HG03280 (cell line): ENCODE measurements at regions not wholly inside any gene's neighbourhood (a gene's known extent, or its start where the extent isn't known, plus 50 kb on each side); places are given as distances from the start of the nearest gene placed in this dataset.
"Not testable (repeated sequence)": the region's sequence is repeated elsewhere in the genome, so short reads cannot be mapped to it uniquely, and the experiment has no call there.

ENCODE experiments used
- ATAC-seq: cut with Tn5 transposase; IDR thresholded peaks from one replicate; pipeline ENCODE4 v1.9.1; 2021; ENCODE audit warnings: mild to moderate bottlenecking, moderate library complexity; ENCODE audit not compliant: unreplicated experiment

DNA sequence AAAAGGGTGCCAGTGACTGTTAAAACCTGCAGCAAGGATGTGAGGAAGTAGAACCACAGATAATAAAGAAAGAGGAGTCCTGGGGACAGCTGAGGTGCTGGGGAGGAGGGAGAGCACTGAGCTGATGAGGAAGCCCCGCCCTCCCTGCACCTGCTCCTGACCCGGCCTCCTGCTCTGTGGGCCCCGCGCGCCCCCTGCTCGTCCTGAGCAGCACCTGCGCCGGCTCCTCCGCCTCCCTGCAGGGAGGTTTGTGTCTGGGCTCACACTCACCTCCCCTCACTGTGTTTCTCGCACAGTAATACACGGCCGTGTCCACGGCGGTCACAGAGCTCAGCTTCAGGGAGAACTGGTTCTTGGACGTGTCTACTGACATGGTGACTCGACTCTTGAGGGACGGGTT lies 797.6 kb downstream of the TMEM121 start:
- ATAC-seq, result not testable (repeated sequence)

DNA sequence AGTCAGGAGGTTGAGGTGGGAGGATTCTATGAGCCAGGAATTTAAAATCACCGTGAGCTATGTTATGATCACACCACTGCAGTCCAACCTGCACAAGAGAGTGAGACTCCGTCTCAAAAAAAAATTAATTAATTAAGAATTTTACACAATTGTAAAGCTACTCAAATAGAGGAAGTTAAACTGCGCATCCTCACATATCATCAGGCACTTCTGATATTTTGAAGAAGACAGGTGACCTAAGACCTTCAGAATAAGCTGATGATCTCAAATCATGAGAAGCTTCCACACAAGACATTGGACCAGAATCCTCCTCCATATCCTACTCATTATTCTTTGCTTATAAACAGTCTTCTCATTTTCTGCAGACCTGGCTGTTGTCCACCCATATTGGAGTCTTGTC lies 800.9 kb downstream of the TMEM121 start:
- ATAC-seq, result no peak

DNA sequence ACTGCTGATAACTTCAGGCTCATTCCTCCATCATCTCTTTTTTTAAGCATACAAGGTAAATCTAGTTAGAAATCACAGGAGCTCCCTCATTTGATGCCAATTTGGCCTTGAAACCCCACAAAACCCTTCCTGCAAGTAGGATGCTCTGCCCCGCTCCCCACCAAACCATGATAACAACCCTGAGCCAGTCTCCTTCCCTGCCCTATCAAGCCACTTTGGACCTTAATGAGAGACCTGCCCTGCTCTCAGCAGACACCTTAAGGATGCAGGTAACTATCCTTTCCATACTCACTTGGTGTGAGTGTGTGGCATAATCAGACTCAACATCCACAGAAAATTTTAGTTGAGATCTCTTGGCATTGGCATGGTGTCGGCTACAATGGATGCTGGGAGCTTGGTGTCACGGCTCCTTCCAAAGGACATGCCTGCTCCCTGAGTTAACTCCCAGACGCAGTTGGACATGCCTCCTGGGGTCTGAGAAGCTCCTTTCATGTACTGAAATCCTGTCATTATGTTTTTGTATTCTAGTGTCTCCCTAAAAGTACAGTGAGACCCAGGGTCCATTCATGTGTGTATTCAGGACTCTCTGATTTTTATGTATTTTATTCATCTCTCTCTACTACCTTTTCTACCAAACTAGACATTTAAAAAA lies 801.4 kb downstream of the TMEM121 start:
- ATAC-seq, result not testable (repeated sequence)

DNA sequence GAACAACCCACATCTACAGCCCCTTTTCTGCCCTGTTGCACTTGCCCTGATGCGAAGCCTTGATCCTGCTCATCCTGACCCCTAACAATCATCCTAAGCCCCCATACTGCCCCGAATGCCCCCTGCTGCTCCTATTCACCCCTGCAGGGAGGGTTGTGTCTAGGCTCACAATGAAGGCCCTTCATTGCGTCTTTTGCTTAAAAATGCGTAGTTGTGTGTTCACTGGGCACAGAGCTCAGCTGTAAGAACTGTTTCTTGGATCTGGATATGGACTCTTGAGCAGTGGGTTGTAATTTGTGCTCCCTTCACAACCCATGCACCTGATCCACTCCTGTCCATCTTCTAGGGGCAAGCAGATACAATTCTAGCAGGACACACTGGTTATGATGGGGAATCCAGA lies 802.9 kb downstream of the TMEM121 start:
- ATAC-seq, result not testable (repeated sequence)

DNA sequence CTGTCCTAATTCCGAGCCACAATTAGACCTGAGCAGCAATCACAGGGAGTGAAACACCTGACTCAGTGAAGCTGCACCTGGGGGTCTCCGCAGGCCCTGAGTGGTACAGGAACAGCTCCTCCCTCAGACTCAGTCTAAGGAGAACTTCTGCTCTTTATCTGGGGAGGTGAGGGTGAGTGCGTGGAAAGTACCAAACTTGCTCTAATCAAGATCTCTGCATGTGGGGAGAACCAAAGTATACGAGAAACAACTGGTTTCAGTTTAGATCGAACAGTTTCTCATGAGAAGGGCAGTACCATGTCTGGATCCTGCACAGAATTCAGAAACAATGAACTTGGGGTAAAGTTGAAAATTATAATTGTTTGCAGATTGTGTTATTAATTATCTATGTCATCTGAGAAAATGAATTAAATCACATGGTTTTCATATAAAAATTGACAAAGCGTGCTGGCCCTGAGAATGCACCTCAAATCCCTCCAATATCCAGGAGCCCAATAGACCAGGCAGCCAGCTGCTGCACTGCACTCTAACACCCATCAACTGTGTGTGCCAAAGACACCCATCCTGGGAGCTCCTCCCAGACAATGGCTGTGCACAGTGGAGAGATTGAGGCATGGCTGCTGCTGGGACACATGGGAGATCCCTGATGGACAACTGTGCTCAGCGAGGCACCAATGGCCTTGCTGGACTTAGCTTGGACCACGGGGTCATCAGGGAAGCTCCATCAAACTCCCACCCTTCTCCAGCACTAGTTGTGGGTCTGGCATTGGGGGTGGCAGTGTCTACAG lies 803.8 kb downstream of the TMEM121 start:
- not testable (repeated sequence) for ATAC-seq

DNA sequence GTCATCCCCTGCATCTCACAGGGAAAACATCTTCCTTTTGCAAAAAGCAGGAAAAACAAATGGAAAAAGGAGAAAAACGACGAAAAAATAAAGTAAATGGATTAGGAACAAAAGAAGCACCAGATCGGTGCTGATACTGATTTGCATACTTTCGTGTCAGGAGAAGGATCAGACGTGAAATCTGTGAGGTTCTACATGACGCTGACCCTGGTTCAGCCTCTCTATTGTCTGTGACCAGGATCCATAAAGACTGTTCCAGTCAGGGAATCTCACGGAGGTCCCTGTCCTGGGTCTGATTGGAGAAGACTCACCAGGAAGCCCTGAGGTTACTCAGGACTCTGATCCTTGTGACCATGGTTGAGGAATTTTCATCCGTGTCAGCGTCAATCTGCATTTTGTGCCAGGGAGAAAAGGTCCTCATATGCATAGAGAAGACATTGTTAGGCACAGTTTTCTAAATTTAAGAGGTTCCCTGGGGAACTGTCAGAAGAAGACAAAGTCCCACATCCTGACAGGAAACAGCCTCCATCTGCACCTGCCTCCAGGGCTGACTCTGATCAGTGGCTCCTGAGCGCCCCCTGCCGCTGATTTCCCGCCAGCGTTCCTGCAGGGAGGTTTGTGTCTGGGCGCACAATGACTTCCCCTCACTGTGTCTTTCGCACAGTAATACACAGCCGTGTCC lies 808.2 kb downstream of the TMEM121 start:
- not testable (repeated sequence) for ATAC-seq

DNA sequence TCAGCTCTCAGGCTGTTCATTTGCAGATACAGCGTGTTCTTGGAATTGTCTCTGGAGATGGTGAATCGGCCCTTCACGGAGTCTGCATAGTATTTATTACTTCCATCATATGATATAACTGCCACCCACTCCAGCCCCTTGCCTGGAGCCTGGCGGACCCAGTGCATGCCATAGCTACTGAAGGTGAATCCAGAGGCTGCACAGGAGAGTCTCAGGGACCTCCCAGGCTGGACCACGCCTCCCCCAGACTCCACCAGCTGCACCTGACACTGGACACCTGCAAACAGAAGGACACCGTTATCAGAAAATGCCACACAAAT lies 808.7 kb downstream of the TMEM121 start:
- not testable (repeated sequence) for ATAC-seq

DNA sequence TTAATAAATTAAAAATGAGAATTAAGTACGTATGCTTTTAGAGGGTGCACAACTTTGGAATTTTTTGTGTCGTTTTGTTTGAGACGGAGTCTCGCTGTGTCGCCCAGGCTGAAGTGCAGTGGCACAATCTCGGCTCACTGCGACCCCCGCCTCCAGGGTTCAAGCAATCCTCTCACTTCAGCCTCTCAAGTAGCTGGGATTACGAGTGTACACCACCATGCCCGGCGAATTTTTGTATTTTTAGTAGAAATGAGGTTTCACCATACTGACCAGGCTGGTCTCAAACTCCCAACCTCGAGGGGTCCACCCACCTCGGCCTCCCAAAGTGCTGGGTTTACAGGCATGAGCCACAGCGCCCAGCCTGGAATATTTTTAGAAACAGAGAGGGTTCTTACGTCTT lies 812.4 kb downstream of the TMEM121 start:
- not testable (repeated sequence) for ATAC-seq

DNA sequence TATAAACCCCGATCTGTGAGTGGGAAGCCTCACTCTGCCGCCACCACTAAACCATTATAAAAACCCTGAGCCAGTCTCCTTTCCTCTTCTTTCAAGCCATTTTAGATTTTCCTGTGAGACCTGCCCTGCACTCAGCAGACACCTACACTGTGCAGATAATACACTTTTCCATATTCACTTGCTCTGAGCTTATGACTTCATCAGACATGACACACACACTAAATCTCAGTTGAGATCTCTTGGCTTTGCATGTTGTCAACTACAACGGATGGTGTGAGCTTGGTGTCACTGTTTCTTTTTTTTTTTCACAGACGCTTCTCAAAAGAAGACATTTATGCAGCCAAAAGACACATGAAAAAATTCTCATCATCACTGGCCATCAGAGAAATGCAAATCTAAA lies 814.3 kb downstream of the TMEM121 start:
- not testable (repeated sequence) for ATAC-seq

DNA sequence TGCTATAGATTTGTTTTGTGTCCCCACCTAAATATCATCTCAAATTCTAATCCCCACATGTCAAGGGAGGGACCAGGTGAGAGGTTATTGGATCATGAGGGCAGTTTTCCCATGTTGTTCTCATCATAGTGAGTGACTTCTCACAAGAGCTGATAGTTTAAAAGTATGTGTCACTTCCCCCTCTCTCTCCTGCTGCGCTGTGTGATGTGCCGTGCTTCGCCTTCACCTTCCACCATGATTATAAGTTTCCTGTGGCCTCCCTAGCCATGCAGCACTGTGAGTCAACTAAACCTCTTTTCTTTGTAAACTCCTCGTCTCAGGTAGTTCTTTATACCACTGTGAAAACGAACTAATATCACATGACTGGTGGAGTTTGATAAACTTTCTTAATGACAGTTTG lies 814.8 kb downstream of the TMEM121 start:
- not testable (repeated sequence) for ATAC-seq

DNA sequence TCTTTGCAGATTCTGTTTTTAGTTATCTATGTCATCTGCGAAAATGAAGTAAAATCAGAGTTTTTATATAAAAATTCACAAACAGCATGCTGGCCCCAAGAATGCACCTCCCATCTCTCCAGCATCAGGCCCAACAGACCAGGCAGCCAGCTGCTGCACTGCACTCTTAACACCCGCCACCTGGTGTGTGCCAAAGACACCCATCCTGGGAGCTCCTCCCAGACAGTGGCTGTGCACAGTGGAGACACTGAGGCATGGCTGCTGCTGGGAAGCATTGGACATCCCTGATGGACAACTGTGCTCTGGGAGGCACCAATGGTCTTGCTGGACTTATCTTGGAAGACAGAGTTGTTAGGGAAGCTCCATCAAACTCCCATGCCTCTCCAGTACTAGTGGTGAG lies 817.2 kb downstream of the TMEM121 start:
- no peak for ATAC-seq

DNA sequence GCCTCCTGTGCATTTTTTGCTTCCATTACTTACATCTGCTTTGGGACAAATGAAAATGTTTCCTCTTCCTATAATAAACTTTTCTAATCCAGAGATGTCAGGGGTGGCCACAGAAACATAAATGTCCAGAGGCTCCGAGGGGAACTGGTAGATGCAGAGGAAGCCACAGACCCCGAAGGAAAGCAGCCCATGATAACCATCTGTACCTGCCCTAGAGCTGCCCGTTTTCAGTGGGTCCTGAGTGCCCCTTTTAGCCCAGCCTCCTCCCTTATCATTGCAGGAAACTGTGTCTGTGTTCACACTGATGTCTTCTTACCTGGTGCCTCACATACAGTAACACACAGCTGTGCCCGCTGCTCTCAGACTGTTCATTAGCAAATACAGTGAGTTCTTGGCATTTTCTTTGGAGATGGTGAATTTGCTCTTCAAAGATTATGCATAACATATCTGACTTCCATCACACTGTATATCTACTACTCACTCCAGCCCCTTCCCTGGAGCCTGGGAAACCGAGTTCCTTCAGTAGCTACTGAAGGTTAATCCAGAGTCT lies 817.8 kb downstream of the TMEM121 start:
- not testable (repeated sequence) for ATAC-seq

DNA sequence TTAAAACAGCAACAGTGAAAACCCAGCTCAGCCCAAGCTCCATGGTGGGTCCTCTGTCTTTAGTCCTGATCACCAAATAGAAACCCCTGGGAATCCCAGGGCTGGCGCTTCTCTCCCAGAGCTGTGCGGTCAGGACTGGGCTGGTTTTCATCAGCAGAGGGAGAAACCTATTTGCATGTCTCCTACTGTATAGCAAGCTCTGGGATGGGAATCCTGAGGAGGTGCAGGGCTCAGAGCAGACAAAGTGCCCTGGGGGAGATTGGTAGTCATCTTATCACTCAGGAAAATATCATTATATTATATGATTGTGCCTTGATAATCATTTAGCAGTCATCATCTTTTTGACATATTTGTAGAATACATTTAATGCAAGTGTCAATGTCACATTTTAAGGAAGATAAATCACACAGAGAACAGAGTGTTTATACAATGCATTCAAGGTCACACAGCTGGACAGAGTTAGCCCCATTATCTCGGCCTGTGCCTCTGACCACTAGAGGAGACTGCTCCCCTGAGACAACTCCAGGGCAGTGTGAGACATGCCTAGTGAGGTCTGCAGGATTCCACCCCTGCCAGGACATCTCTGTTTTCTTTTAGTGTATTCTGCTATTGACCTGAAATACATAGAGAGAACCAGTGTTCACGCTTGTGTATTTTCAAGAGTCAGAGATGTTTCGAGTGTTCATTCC lies 818.6 kb downstream of the TMEM121 start:
- ATAC-seq, result not testable (repeated sequence)

DNA sequence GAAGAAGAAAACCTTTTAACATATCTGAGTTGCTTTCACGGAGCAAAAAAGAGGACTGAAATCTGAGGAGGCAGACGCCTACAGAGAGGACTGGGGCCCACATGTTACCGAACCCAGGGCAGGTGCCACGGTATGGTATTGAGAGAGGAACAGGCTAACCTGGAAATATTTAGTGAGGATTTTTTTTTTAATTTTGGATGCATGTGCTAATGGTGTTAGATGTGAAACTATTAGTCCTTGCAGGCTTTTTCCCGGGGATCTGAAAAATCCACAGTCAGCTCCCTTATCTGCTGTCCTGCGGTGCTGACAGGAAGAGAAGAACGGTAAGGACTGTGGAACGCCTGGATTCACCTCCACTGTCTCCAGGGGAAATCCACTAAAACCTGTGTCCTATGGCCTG lies 819.7 kb downstream of the TMEM121 start:
- ATAC-seq, result no peak

DNA sequence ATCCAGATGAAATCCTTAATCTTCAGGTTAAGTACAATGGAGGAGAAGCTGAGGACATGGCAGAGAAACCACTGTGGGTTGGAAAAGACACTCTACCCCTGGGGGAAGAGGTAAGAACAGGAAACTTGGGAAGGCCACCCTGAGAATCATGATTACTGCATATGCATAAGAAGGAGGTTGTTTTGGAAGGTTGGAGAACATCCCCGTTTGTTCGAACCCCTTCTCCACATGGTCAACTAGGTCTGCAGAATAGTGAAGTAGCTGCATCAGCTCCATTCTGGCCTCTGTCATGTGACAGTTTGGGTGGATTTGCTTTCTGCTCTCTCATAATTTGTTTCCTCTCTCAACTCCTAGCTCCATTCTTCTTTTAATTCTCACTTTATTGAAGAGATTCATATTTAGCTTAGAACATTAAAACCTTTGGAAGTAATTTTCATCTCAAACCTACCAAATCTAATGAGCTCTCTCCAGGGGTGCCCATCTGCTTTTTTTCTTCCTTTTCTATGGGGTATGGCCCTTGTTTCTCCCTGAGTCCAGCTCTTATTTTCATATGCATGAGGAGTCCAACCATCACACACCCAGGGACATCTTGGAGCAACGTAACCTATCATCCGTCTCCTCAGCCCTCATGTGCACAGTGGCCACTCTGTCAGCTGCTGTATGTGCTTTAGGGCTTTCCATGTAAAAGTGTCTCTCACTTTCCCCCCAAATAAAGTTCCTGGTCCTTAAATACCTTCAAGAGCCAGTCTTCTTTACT lies 820.3 kb downstream of the TMEM121 start:
- no peak for ATAC-seq

DNA sequence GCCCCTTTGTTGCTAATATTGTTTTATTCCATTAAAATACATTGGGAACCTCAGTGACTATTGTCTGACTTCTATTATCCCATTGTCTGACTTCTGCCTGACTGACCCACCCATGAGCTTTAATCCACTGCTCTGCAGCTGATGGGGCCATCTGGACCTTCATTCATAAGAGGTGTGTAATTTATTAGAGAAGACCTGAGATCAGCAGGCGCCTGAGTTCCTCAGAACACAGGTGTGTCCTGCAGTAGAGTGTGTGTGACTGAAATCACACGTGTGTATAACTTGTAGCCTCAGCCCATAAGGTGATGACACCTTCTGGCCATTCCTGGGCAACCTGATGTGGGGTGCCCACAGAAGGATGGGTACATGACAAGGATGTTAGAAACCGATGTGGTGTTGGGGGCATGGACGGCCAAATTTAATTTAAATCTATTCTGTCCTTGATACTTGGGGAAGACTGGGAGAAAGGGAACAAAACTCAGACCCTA lies 821.0 kb downstream of the TMEM121 start:
- ATAC-seq, result no peak

DNA sequence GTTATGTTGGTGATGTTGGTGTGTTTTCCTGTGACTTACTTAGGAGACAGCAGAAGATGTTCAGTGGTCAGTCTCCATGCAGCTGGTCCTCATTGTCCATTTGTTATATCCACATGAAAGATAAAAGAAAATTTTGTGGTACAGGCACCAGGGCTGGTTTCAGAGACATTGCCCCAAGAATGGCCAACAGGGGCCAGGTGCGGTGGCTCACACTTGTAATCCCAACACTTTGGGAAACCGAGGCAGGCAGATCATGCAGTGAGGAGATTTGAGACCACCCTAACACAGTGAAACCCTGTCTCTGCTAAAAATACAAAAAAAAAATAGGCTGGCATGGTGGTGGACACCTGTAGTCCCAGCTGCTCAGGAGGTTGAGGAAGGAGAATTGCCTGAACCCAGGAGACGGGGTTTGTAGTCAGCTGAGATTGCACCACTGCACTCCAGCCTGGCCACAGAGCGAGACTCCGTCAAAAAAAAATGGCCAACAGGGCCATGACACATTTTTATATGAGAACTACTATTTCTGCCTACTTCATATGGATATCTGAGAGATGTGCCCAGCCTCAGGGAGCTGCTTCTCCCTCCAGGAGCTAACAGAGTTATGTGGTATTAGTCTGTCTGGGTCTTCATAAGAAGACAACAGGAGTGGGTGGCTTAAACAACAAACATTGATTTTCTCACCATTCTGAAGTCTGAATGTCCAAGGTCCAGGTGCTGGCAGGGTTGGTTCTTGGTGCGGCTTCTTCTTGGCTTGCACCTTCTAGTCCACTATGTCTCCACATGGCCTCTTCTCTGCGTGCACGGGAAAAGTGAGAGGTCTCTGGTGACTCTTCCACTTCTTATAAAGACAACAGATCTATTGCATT lies 821.7 kb downstream of the TMEM121 start:
- no peak for ATAC-seq

DNA sequence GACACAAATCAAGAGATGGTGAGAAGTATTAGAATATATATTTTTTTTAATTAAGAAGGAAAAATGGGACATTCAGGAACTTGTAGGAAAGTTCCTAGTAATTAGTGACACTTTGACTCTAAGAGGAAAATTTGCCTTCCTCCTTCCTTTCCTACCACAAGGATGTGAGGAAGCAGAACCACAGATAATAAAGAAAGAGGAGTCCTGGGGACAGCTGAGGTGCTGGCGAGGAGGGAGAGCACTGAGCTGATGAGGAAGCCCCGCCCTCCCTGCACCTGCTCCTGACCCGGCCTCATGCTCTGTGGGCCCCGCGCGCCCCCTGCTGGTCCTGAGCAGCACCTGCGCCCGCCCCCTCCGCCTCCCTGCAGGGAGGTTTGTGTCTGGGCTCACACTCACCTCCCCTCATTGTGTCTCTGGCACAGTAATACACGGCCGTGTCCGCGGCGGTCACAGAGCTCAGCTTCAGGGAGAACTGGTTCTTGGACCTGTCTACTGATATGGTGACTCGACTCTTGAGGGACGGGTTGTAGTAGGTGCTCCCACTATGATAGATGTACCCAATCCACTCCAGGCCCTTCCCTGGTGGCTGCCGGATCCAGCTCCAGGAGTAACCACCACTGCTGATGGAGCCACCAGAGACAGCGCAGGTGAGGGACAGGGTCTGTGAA lies 822.6 kb downstream of the TMEM121 start:
- ATAC-seq, result not testable (repeated sequence)
